AG09319 (cell line): ENCODE measurements at regions not wholly inside any gene's neighbourhood (a gene's known extent, or its start where the extent isn't known, plus 50 kb on each side); places are given as distances from the start of the nearest gene placed in this dataset.
"Not testable (repeated sequence)": the region's sequence is repeated elsewhere in the genome, so short reads cannot be mapped to it uniquely, and the experiment has no call there.

Experiments used
- DNase-seq: peaks from one replicate; pipeline ENCODE4 v3.0.0-alpha.2; 2010; ENCODE audit warnings: low read depth; ENCODE audit errors: extremely low read depth
- CTCF ChIP-seq: IDR thresholded peaks from 2 replicates; pipeline ENCODE4 v1.5.1; 2011; ENCODE audit warnings: low read depth, mild to moderate bottlenecking, inconsistent platforms, low read length, moderate library complexity

- DNase-seq, result no peak
- TF ChIP-seq CTCF, result no peak
Observed at GRCh38 chr5:12659686-12660085, 755.4 kb upstream of the CTNND2 start.

GRCh38 chr5:12658871-12659446, 754.7 kb upstream of the CTNND2 start:
- no peak for DNase-seq
- TF ChIP-seq CTCF, result no peak

- not testable (repeated sequence) for DNase-seq
Observed at GRCh38 chr5:12657914-12658474, 753.7 kb upstream of the CTNND2 start.

- TF ChIP-seq CTCF, result no peak
- DNase-seq, result no peak
Observed at GRCh38 chr5:12655675-12656074, 751.4 kb upstream of the CTNND2 start.

DNA sequence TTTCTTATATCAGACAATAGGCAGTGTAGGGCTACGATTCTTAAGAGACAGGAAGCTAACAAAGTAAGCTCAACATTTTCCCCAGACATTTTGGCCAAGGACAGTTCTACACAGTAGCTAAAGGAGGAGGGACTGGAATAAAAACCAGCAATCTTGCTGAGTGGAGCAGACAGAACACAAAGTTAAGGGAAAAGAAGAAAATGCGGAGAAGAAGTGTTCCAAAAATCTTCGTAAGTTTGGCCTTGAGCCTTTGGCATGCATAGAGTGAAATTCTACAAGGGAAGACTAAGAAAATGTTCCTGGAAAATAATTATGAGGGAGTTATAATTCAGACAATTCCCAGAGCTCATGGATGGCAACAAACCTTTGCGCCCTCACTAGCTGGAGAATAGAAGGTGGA, 748.0 kb upstream of the CTNND2 start:
- no peak for DNase-seq
- no peak for TF ChIP-seq CTCF

- TF ChIP-seq CTCF, result no peak
- DNase-seq, result no peak
Observed at GRCh38 chr5:12648558-12648957, 744.3 kb upstream of the CTNND2 start.

GRCh38 chr5:12647613-12648012, 743.4 kb upstream of the CTNND2 start:
- no peak for TF ChIP-seq CTCF
- DNase-seq, result no peak

DNA sequence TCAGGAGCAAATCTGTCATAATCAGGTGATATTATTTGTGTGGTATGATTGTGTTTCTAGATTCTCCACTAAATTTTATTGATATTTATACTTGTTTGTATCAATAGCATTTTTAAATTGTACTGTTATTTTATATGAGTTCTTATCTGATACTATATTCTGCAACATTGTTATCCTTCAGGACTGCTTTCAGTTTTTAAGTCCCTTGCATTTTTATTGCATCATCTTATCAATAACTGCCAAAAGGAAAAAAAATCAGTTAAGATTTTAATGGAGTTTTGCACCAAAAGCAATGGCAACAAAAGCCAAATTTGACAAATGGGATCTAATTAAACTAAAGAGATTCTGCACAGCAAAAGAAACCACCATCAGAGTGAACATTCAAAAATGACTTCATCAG, 741.3 kb upstream of the CTNND2 start:
- no peak for TF ChIP-seq CTCF
- no peak for DNase-seq
